Nephron (organoid): ENCODE measurements at regions not wholly inside any gene's neighbourhood (a gene's known extent, or its start where the extent isn't known, plus 50 kb on each side); places are given as distances from the start of the nearest gene placed in this dataset.
"Not testable (repeated sequence)": the region's sequence is repeated elsewhere in the genome, so short reads cannot be mapped to it uniquely, and the experiment has no call there.

ENCODE experiments used
- H3K27ac Mint-ChIP-seq, 3 experiments: 2 replicates each; pipeline ENCODE4 v1.8.0; 2020; ENCODE audit warnings: mixed read lengths in 3 of 3, mild to moderate bottlenecking in 2 of 3, moderate library complexity in 1 of 3
- H3K27me3 Mint-ChIP-seq: 2 replicates; pipeline ENCODE4 v1.8.0; 2021; ENCODE audit warnings: low read depth, mild to moderate bottlenecking, moderate library complexity, mixed read lengths
- H3K36me3 Mint-ChIP-seq: 2 replicates; pipeline ENCODE4 v1.8.0; 2020; ENCODE audit warnings: low read depth, mixed read lengths
- H3K4me1 Mint-ChIP-seq: 2 replicates; pipeline ENCODE4 v1.8.0; 2020; ENCODE audit warnings: mixed read lengths
- H3K4me3 Mint-ChIP-seq, 3 experiments: 2 replicates each; pipeline ENCODE4 v1.8.0; 2020; ENCODE audit warnings: mild to moderate bottlenecking in 3 of 3, mixed read lengths in 3 of 3, moderate library complexity in 2 of 3
- H3K9me3 Mint-ChIP-seq: 2 replicates; pipeline ENCODE4 v1.8.0; 2020; ENCODE audit warnings: mixed read lengths
- CTCF ChIP-seq, 3 experiments: fragments of 200-600 bp; sonication (generic); IDR thresholded peaks; one replicate each; pipeline ENCODE4 v1.5.0; 2021; ENCODE audit warnings: antibody characterized with exemption in 3 of 3; ENCODE audit not compliant: unreplicated experiment in 3 of 3

GRCh38 chr17:52636443-52636842, 477.9 kb upstream of the CA10 start:
- Mint-ChIP-seq H3K27me3 (no peaks in the 10 kb centered on the region), H3K4me1 (no peaks in the 10 kb centered on the region), H3K36me3 (no peaks in the 10 kb centered on the region), H3K27ac (no peak overlapping the region), H3K4me3 (no peak overlapping the region), H3K9me3 (peaks cover 5% of the 10 kb centered on the region)
- no peak for TF ChIP-seq CTCF (IDR thresholded peaks at IDR 0.05; ENCODE audit: unreplicated experiment in 3 of 3)

- no peak overlapping the region for H3K4me3 Mint-ChIP-seq
- peaks cover 8% of the 10 kb centered on the region for H3K27me3 Mint-ChIP-seq
- H3K9me3 Mint-ChIP-seq = no peaks in the 10 kb centered on the region
- TF ChIP-seq CTCF (IDR thresholded peaks at IDR 0.05; ENCODE audit: unreplicated experiment in 3 of 3) = no peak
- no peak overlapping the region for H3K27ac Mint-ChIP-seq
- peaks cover 9% of the 10 kb centered on the region for H3K4me1 Mint-ChIP-seq
- H3K36me3 Mint-ChIP-seq = no peaks in the 10 kb centered on the region
Observed at GRCh38 chr17:52606590-52606989, 448.1 kb upstream of the CA10 start.

DNA sequence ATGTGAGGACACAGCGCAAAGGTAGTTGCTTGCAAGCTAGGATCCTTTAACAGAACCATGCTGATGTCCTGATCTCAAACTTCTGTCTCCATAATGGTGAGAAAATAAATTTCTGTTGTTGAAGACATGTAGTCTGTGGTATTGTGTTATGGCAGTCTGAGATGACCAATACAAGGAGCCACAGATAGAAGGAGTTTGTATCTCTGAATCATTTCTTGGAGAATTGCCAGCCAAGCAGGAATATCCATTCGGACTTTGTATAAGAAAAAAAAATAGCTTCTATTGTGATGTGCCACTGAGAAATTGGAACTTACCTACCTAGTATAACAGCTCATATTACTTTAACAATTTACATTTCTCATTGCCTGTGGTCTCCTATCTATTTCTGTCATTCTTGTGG, 447.6 kb upstream of the CA10 start:
- no peak overlapping the region for H3K4me3 Mint-ChIP-seq
- H3K9me3 Mint-ChIP-seq = no peaks in the 10 kb centered on the region
- peaks cover 9% of the 10 kb centered on the region for H3K4me1 Mint-ChIP-seq
- no peaks in the 10 kb centered on the region for H3K36me3 Mint-ChIP-seq
- no peak for TF ChIP-seq CTCF (IDR thresholded peaks at IDR 0.05; ENCODE audit: unreplicated experiment in 3 of 3)
- peaks cover 8% of the 10 kb centered on the region for H3K27me3 Mint-ChIP-seq
- no peak overlapping the region for H3K27ac Mint-ChIP-seq

- no peaks in the 10 kb centered on the region for H3K36me3 Mint-ChIP-seq
- peaks cover 9% of the 10 kb centered on the region for H3K4me1 Mint-ChIP-seq
- no peak for TF ChIP-seq CTCF (IDR thresholded peaks at IDR 0.05; ENCODE audit: unreplicated experiment in 3 of 3)
- H3K9me3 Mint-ChIP-seq = no peaks in the 10 kb centered on the region
- no peak overlapping the region for H3K4me3 Mint-ChIP-seq
- H3K27ac Mint-ChIP-seq = peak overlapping the region in 2 of 3 experiments; percentile 72 to 88
- peaks cover 7% of the 10 kb centered on the region for H3K27me3 Mint-ChIP-seq
Observed at GRCh38 chr17:52604105-52604504, 445.6 kb upstream of the CA10 start.

GRCh38 chr17:52597452-52598215, 439.1 kb upstream of the CA10 start:
- H3K4me1 Mint-ChIP-seq, H3K9me3 Mint-ChIP-seq, H3K27ac Mint-ChIP-seq, H3K27me3 Mint-ChIP-seq, H3K4me3 Mint-ChIP-seq: not testable (repeated sequence)
- TF ChIP-seq CTCF (IDR thresholded peaks at IDR 0.05; ENCODE audit: unreplicated experiment in 3 of 3) = peak in 1 of 3 experiments; percentile 18
- H3K36me3 Mint-ChIP-seq = peaks cover 10% of the 10 kb centered on the region

DNA sequence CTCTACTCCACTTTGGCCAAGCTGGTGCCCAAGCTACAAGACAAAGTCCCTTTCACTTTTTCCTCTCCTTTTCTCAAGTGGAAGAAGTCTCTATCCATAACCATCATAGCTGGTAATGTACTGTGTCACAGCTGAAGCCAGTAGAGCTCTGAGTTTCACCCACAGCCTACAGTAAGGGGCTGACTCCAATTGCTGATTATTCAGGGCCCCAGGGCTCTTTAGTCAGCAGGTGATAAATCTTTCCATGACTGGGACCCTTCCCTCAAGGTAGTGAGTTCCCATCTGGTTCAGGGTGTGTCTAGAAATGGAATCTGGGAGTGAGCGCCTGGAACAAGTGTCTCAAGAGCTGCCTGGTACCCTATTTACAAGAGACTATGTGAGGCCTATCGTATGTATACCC, 436.0 kb upstream of the CA10 start:
- no peaks in the 10 kb centered on the region for H3K4me1 Mint-ChIP-seq
- H3K27me3 Mint-ChIP-seq = no peaks in the 10 kb centered on the region
- H3K9me3 Mint-ChIP-seq = peaks cover 19% of the 10 kb centered on the region
- TF ChIP-seq CTCF (IDR thresholded peaks at IDR 0.05; ENCODE audit: unreplicated experiment in 3 of 3) = no peak
- peaks cover 10% of the 10 kb centered on the region for H3K36me3 Mint-ChIP-seq
- no peak overlapping the region for H3K4me3 Mint-ChIP-seq
- no peak overlapping the region for H3K27ac Mint-ChIP-seq
